Endothelial cell of umbilical vein (primary cell): ENCODE measurements at regions not wholly inside any gene's neighbourhood (a gene's known extent, or its start where the extent isn't known, plus 50 kb on each side); places are given as distances from the start of the nearest gene placed in this dataset.
A peak's percentile ranks its signal among the peaks of the same experiment; 100 is the strongest.

Experiments used
- BruUV-seq: library from RNA; stranded (reverse); fragments of 400-500 nt; replicated peaks from 2 replicates; lab custom pipeline; 2021; lab: Mats Ljungman, UMichigan
- CTCF ChIA-PET: fragments of 300-600, 350-600 bp; sonication (Branson Sonifier 250); formaldehyde crosslinking; loops from one replicate; lab custom pipeline; 2021; ENCODE audit warnings: antibody characterized with exemption, inconsistent platforms; lab: Charles Lee
- POLR2A ChIA-PET: fragments of 300-600, 350-600 bp; sonication (Branson Sonifier 250); formaldehyde crosslinking; loops from one replicate; lab custom pipeline; 2021; ENCODE audit warnings: antibody characterized with exemption, inconsistent platforms; lab: Charles Lee
- DNase-seq: peaks from one replicate; pipeline ENCODE4 v3.0.0-alpha.2; 2011; ENCODE audit warnings: low read depth, low spot score
- FAIRE-seq: peaks from 2 replicates; lab custom pipeline; 2011; peaks lifted over from hg19 to GRCh38; lab: Jason Lieb, UNC
- H2AFZ ChIP-seq: 2 replicates; pipeline ENCODE4 v1.6.0; 2012; ENCODE audit warnings: low read depth, low read length, control low read depth, inconsistent platforms
- H3K27ac ChIP-seq: 2 replicates; pipeline ENCODE4 v1.5.1; 2011; ENCODE audit warnings: low read depth, mild to moderate bottlenecking, control low read depth, low read length, moderate library complexity; ENCODE audit not compliant: insufficient read depth
- H3K27me3 ChIP-seq, 2 experiments: 2 replicates each; pipeline versions ENCODE4 v1.6.0 to v1.6.1; 2011; ENCODE audit warnings: low read length in 2 of 2, mixed read lengths in 1 of 2; ENCODE audit not compliant: control insufficient read depth in 2 of 2, insufficient read depth in 2 of 2
- H3K36me3 ChIP-seq, 2 experiments: 2 replicates in 1 of 2; 3 replicates in 1 of 2; pipeline ENCODE4 v1.5.1; 2011; ENCODE audit warnings: low read length in 2 of 2, mild to moderate bottlenecking in 1 of 2, moderate library complexity in 1 of 2; ENCODE audit not compliant: control insufficient read depth in 2 of 2, insufficient read depth in 2 of 2; ENCODE audit errors: extremely low read depth in 1 of 2
- H3K4me1 ChIP-seq: 3 replicates; pipeline ENCODE4 v1.5.1; 2011; ENCODE audit warnings: mild to moderate bottlenecking, low read length; ENCODE audit not compliant: control insufficient read depth, insufficient read depth; ENCODE audit errors: extremely low read depth
- H3K4me2 ChIP-seq: 2 replicates; pipeline ENCODE4 v1.6.1; 2011; ENCODE audit warnings: low read length, control low read depth, mixed read lengths; ENCODE audit not compliant: insufficient read depth
- H3K4me3 ChIP-seq, 3 experiments: fragments of 200-600 bp in 1 of 3; sonication (generic), shearing (Covaris generic) in 1 of 3; replicated peaks in 1 of 3; 2 replicates each; pipeline ENCODE4 v1.5.1; 2011 to 2016; ENCODE audit warnings: control low read depth in 3 of 3, low read length in 3 of 3, mild to moderate bottlenecking in 2 of 3, inconsistent platforms in 1 of 3, low read depth in 1 of 3, moderate library complexity in 1 of 3; ENCODE audit not compliant: insufficient read depth in 1 of 3
- H3K79me2 ChIP-seq: 2 replicates; pipeline ENCODE4 v1.6.0; 2012; ENCODE audit warnings: low read length, inconsistent platforms; ENCODE audit not compliant: control insufficient read depth, insufficient read depth
- H3K9ac ChIP-seq: replicated peaks from 2 replicates; pipeline ENCODE3; 2011; ENCODE audit warnings: low read length, control low read depth; ENCODE audit not compliant: insufficient read depth; ENCODE audit errors: extremely low read depth
- H3K9me1 ChIP-seq: replicated peaks from 3 replicates; pipeline ENCODE4 v1.6.0; 2011; ENCODE audit warnings: mild to moderate bottlenecking, low read length; ENCODE audit not compliant: control insufficient read depth, insufficient read depth; ENCODE audit errors: extremely low read depth
- H3K9me3 ChIP-seq: replicated peaks from 2 replicates; pipeline ENCODE4 v1.5.1; 2012; ENCODE audit warnings: low read length, inconsistent platforms; ENCODE audit not compliant: control insufficient read depth, insufficient read depth
- H4K20me1 ChIP-seq: replicated peaks from 2 replicates; pipeline ENCODE3; 2011; ENCODE audit warnings: mild to moderate bottlenecking, low read length; ENCODE audit not compliant: control insufficient read depth, insufficient read depth; ENCODE audit errors: extremely low read depth
- CTCF ChIP-seq, 2 donors: IDR thresholded peaks; 1 replicate in 1 of 2; 2 replicates in 1 of 2; pipeline ENCODE4 v1.5.1; 2011; ENCODE audit warnings: low read length in 2 of 2, mild to moderate bottlenecking in 2 of 2, moderate library complexity in 2 of 2, control low read depth in 1 of 2, inconsistent platforms in 1 of 2, low read depth in 1 of 2; ENCODE audit not compliant: insufficient read depth in 1 of 2; ENCODE audit errors: extremely low read depth in 1 of 2
- EZH2 ChIP-seq: IDR thresholded peaks from 2 replicates; pipeline ENCODE4 v1.6.1; 2012; ENCODE audit warnings: borderline replicate concordance, low read depth, mild to moderate bottlenecking, moderate library complexity, low read length, inconsistent platforms; ENCODE audit not compliant: severe bottlenecking
- FOS ChIP-seq: IDR thresholded peaks from 2 replicates; pipeline ENCODE4 v1.6.1; 2011; ENCODE audit warnings: mild to moderate bottlenecking, low read length, moderate library complexity, borderline replicate concordance; ENCODE audit not compliant: insufficient read depth
- GATA2 ChIP-seq: IDR thresholded peaks from 2 replicates; pipeline ENCODE4 v1.7.0; 2011; ENCODE audit warnings: low read depth, mild to moderate bottlenecking, moderate library complexity, mixed read lengths, low read length; ENCODE audit not compliant: insufficient read length, insufficient read depth
- JUN ChIP-seq: IDR thresholded peaks from 2 replicates; pipeline ENCODE4 v1.6.1; 2011; ENCODE audit warnings: borderline replicate concordance, low read depth; ENCODE audit not compliant: insufficient read length, insufficient read depth
- MAX ChIP-seq: IDR thresholded peaks from 2 replicates; pipeline ENCODE4 v1.6.1; 2011; ENCODE audit not compliant: insufficient read depth, insufficient read length
- MYC ChIP-seq: IDR thresholded peaks from one replicate; pipeline ENCODE4 v1.6.1; 2011; ENCODE audit warnings: mild to moderate bottlenecking, low read depth, low read length
- POLR2A ChIP-seq: IDR thresholded peaks from 2 replicates; pipeline ENCODE4 v1.6.1; 2012; ENCODE audit warnings: low read depth, mild to moderate bottlenecking, control low read depth, low read length
- POLR2AphosphoS5 ChIP-seq: IDR thresholded peaks from 2 replicates; pipeline ENCODE4 v1.6.1; 2012; ENCODE audit warnings: low read depth, mild to moderate bottlenecking, control low read depth, low read length, moderate library complexity; ENCODE audit not compliant: insufficient read depth
- dilution Hi-C: fragments of 300-500 bp; cut with MboI; formaldehyde crosslinking; loops from one replicate; pipeline ENCODE4 v1.15.0; 2019; ENCODE audit warnings: low sequenced_read_pairs; ENCODE audit not compliant: extremely low pct_ligation_motif_present
- intact Hi-C: fragments of 100-400 bp; cut with micrococcal nuclease; formaldehyde crosslinking; loops from one replicate; pipeline ENCODE4 v1.10.0; 2022

- DNase-seq (peak; percentile 88), FAIRE-seq (no peak)
- TF ChIP-seq JUN = peak; percentile 81
- peak; percentile 43 for TF ChIP-seq POLR2AphosphoS5
- TF ChIP-seq EZH2 = no peak
- peak; percentile 98 for TF ChIP-seq GATA2
- TF ChIP-seq MYC = no peak
- TF ChIP-seq FOS = peak; percentile 81
- TF ChIP-seq CTCF (IDR thresholded peaks at IDR 0.05; ENCODE audit: extremely low read depth in 1 of 2, insufficient read depth in 1 of 2, low read depth in 1 of 2, low read length in 2 of 2) = no peak
- TF ChIP-seq POLR2A = peak; percentile 48
- TF ChIP-seq MAX = no peak
- H3K9me1 ChIP-seq = no peaks in the 10 kb centered on the region
- ChIA-PET POLR2A (no interaction called here), CTCF (interaction anchor here (1.0 to 1.7 kb wide), 5 partner anchors 9 to 243 kb away, joined by 3 to 6 read pairs (median 3); no protein-coding TSS in a partner anchor)
- no peak overlapping the region for H3K4me3 ChIP-seq
- H3K9me3 ChIP-seq = no peaks in the 10 kb centered on the region
- no peaks in the 10 kb centered on the region for H3K36me3 ChIP-seq
- H3K4me1 ChIP-seq = peaks cover 43% of the 10 kb centered on the region
- H3K4me2 ChIP-seq = peak overlapping the region; percentile 10
- peak overlapping the region; percentile 79 for H3K27ac ChIP-seq
- dilution Hi-C loops (no loop called here), intact Hi-C loops (loop anchor here (1.0 to 2.0 kb wide), 3 partner anchors 8 to 501 kb away; no protein-coding TSS in a partner anchor)
- no TSS peak for BruUV-seq
- H3K9ac ChIP-seq = peak overlapping the region; percentile 42
- no peaks in the 10 kb centered on the region for H3K27me3 ChIP-seq
- no peak overlapping the region for H2AFZ ChIP-seq
- H3K79me2 ChIP-seq = no peaks in the 10 kb centered on the region
- H4K20me1 ChIP-seq = no peaks in the 10 kb centered on the region
Measured at GRCh38 chr17:5826384-5826783, 242.1 kb upstream of the NLRP1 start.
